ENCODE measurements at regions not wholly inside any gene's neighbourhood (a gene's known extent, or its start where the extent isn't known, plus 50 kb on each side); places are given as distances from the start of the nearest gene placed in this dataset.

GRCh38 chr7:17434841-17435692 is 136.6 kb downstream of the AHR start:
- TF ChIP-seq POLR2A (IDR thresholded peaks at IDR 0.05) (no peak), CTCF (IDR thresholded peaks at IDR 0.05) (no peak)
